ENCODE measurements at regions not wholly inside any gene's neighbourhood (a gene's known extent, or its start where the extent isn't known, plus 50 kb on each side); places are given as distances from the start of the nearest gene placed in this dataset.

- no peak for DNase-seq
Observed at GRCh38 chr21:27114111-27114510, 147.2 kb upstream of the ADAMTS5 start.

GRCh38 chr21:27112186-27112585 is 145.3 kb upstream of the ADAMTS5 start:
- no peak for DNase-seq

GRCh38 chr21:27110956-27111355 is 144.1 kb upstream of the ADAMTS5 start:
- no peak for DNase-seq

- no peak for DNase-seq
Observed at GRCh38 chr21:27108701-27109100, 141.8 kb upstream of the ADAMTS5 start.

GRCh38 chr21:27108228-27108627 is 141.3 kb upstream of the ADAMTS5 start:
- DNase-seq = no peak

GRCh38 chr21:27104846-27105431 is 138.1 kb upstream of the ADAMTS5 start:
- DNase-seq = no peak

GRCh38 chr21:27103768-27104167 is 136.9 kb upstream of the ADAMTS5 start:
- no peak for DNase-seq

- DNase-seq = no peak
Observed at GRCh38 chr21:27101523-27101922, 134.6 kb upstream of the ADAMTS5 start.

GRCh38 chr21:27094184-27094948 is 127.5 kb upstream of the ADAMTS5 start:
- DNase-seq = no peak

- no peak for DNase-seq
Observed at GRCh38 chr21:27086630-27087029, 119.7 kb upstream of the ADAMTS5 start.

- DNase-seq = no peak
Observed at GRCh38 chr21:27086186-27086585, 119.3 kb upstream of the ADAMTS5 start.

- no peak for DNase-seq
Observed at GRCh38 chr21:27085387-27085786, 118.5 kb upstream of the ADAMTS5 start.

GRCh38 chr21:27083144-27083543 is 116.3 kb upstream of the ADAMTS5 start:
- DNase-seq = no peak

GRCh38 chr21:27082431-27083010 is 115.6 kb upstream of the ADAMTS5 start:
- DNase-seq = no peak

GRCh38 chr21:27079636-27080240 is 112.8 kb upstream of the ADAMTS5 start:
- DNase-seq = no peak

- no peak for DNase-seq
Observed at GRCh38 chr21:27078915-27079314, 112.0 kb upstream of the ADAMTS5 start.

- no peak for DNase-seq
Observed at GRCh38 chr21:27077501-27077900, 110.6 kb upstream of the ADAMTS5 start.

GRCh38 chr21:27076025-27076424 is 109.1 kb upstream of the ADAMTS5 start:
- no peak for DNase-seq

- no peak for DNase-seq
Observed at GRCh38 chr21:27070861-27071670, 104.2 kb upstream of the ADAMTS5 start.

- DNase-seq = no peak
Observed at GRCh38 chr21:27068811-27069210, 101.9 kb upstream of the ADAMTS5 start.

- no peak for DNase-seq
Observed at GRCh38 chr21:27067226-27067625, 100.3 kb upstream of the ADAMTS5 start.

GRCh38 chr21:27062443-27062842 is 95.6 kb upstream of the ADAMTS5 start:
- DNase-seq = no peak

- DNase-seq = no peak
Observed at GRCh38 chr21:27061770-27062169, 94.9 kb upstream of the ADAMTS5 start.

Measured in NCI-H2029 treated with DMSO at 0.1 percent for 48 hours (cell line).